ENCODE measurements at regions not wholly inside any gene's neighbourhood (a gene's known extent, or its start where the extent isn't known, plus 50 kb on each side); places are given as distances from the start of the nearest gene placed in this dataset.

DNA sequence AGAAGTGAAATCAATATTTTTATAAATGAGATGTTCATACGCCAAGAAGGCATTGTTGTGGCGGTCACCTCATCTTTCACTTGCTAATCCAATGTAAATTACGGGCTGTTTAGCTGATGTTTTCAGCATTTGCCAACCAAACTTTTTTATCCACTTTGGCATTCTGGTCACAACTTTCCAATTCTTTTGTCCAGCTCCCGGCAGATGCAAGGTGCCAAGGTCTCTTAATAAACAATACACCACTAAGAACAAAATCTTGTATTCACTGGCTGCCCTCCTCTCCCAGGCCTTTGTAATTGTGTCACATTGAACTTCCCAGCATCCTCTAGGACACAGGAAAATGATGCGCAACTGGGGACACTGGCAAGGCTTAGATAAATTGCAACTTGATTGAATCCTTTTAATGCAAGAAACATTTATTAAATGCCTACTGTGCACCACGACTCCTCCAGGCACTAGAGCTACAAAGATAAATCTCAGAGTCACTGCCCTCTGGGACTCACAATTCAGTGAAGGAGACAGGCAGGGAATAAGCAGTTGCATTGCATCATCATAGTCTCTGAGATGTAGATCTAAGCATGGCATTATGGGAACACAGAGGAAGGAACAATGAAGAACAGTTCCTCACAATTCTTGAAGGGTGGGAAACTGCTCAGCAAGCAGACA lies 165.4 kb upstream of the C16orf82 start:
- TF ChIP-seq, protein P1, sequence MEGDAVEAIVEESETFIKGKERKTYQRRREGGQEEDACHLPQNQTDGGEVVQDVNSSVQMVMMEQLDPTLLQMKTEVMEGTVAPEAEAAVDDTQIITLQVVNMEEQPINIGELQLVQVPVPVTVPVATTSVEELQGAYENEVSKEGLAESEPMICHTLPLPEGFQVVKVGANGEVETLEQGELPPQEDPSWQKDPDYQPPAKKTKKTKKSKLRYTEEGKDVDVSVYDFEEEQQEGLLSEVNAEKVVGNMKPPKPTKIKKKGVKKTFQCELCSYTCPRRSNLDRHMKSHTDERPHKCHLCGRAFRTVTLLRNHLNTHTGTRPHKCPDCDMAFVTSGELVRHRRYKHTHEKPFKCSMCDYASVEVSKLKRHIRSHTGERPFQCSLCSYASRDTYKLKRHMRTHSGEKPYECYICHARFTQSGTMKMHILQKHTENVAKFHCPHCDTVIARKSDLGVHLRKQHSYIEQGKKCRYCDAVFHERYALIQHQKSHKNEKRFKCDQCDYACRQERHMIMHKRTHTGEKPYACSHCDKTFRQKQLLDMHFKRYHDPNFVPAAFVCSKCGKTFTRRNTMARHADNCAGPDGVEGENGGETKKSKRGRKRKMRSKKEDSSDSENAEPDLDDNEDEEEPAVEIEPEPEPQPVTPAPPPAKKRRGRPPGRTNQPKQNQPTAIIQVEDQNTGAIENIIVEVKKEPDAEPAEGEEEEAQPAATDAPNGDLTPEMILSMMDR (IDR thresholded peaks at IDR 0.05; ENCODE audit: low read depth, low read length), result no peak
- H3K4me3 ChIP-seq (ENCODE audit: low read depth, low read length), result no peak overlapping the region

DNA sequence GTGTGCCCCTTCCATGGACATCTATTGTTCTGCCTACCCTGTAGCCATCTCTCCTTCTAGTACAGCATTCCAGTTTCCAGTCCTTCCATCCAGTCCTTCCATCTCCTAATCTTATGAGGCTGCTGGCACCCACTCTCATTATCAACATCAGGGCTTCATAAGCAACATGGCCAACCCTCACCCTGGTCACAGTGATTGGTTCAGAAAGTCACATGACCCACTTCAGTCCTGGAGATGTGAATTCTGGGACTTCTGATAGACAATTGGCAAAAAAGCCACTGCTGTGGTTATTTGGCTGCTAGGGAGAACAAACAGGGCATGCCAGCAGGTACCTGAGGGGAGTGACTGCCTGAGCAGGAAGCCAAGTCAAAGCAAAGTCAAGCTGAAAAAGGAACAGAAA lies 164.7 kb upstream of the C16orf82 start:
- H3K4me3 ChIP-seq (ENCODE audit: low read depth, low read length), result no peak overlapping the region
- TF ChIP-seq, protein P1 (IDR thresholded peaks at IDR 0.05; ENCODE audit: low read depth, low read length), result no peak

DNA sequence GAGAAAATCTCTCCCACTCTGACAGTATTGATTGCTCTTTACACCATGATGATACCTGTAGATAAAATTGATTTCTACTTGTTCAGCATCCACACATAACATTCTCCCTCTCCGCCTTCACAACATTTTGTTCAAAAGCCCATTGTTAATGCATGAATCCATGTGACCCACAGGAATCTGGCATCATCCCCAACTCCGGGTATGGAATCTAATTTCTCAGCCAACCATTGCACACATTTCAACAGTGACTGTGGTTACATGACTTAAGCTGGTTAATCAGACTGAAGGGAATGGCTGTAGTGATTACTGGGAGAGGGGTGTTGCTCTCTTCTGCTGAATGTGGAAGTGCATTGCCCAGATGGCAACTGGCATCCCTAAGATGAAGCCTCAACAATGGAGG lies 161.4 kb upstream of the C16orf82 start:
- TF ChIP-seq, protein P1 (IDR thresholded peaks at IDR 0.05; ENCODE audit: low read depth, low read length), result no peak
- H3K4me3 ChIP-seq (ENCODE audit: low read depth, low read length), result no peak overlapping the region

DNA sequence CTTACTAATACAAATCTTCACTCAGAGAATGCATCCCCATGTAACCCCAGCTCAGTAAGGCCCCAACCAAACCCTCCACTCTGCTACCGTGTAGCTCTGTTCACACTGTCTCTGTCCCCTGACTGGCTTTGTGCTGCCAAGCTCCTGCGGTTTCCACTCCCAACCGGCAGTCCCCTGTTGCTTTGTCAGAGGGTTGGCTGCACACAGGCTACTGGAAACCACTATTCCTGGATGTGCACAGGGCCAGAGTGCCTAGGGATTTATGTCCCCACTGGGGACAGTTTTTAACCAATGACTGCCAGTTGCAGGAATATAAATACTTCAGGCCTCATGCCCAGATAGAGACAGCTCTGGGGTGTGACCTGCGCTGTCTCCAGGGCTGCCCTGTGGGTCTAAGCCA lies 157.1 kb upstream of the C16orf82 start:
- H3K4me3 ChIP-seq (ENCODE audit: low read depth, low read length), result no peak overlapping the region
- TF ChIP-seq, protein P1 (IDR thresholded peaks at IDR 0.05; ENCODE audit: low read depth, low read length), result no peak

DNA sequence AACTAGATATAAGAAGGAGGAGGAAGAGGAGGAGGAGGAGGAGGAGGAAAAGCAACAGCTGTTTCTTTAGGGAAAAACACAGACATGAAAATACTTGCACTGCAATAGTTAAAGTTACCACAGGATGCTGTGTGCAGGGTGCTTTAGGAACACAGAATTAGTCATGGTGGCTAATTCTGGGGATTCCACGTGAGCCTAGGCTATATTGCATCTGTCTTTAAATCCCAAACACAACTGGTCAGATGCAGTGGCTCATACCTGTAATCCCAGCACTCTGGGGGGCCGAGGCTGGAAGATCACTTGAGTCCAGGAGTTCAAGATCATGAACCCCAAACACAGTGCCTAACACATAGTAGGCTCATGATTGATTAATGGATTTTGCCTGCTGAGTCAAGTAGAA lies 155.3 kb upstream of the C16orf82 start:
- H3K4me3 ChIP-seq (ENCODE audit: low read depth, low read length), result no peak overlapping the region
- TF ChIP-seq, protein P1 (IDR thresholded peaks at IDR 0.05; ENCODE audit: low read depth, low read length), result no peak

DNA sequence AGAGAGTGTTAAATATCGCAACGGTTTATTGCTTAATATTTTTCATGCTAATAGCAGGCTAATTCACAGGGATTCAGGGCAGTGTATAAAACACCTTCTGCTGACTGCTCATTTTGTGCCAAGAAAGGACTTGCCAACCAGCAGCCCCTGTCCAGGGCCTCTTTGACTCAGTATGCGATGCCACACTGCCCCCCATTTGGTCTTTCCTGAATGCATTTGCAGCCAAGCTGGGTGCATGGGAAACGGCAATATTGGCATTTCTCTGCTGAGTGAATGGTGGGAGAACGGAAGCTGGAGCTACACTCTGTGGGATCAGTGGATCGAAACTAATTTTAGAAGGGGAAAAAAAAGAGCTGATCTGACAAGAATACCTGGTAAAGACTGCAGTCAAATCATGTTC lies 152.9 kb upstream of the C16orf82 start:
- H3K4me3 ChIP-seq (ENCODE audit: low read depth, low read length), result no peak overlapping the region
- TF ChIP-seq, protein P1 (IDR thresholded peaks at IDR 0.05; ENCODE audit: low read depth, low read length), result no peak

DNA sequence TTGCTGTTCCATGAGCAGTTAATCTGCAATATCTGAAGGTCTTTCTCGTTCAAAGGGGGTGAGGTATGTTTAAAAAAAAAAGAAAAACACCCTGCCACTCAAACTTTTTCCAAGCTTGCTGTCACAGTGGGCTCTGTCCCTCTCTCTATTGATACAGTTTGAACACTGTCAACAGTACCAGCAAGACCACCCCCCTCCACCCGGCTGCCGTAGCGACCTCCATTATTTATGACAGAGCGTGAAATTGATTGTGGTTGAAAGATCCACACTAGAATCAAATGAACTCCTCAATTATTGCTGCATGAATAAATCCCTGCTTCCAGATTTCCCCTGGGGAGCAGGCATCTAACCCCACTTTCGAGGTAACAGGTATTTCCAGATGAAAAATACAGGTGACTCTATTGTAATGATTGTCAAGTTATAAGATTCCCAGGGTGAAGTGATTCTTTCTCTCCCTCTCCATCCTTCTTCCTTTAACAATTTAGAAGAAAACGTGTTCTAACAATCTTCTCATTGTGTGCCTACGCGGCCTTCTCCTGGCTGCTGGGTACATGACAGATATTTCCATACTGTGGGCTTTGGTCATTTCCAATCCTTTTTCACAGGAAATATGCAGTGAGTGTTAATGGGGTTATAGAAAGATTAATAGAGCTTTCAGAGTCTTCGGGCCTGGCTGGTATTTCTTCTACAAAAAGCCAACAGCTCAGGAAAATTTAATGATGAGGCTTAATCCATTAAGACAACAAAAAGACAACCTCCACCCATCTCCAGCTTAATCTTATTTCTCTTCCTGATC lies 135.7 kb upstream of the C16orf82 start:
- TF ChIP-seq, protein P1 (IDR thresholded peaks at IDR 0.05; ENCODE audit: low read depth, low read length), result no peak
- no peak overlapping the region for H3K4me3 ChIP-seq (ENCODE audit: low read depth, low read length)
